Thoracic aorta (tissue), 2 donors: ENCODE measurements at regions not wholly inside any gene's neighbourhood (a gene's known extent, or its start where the extent isn't known, plus 50 kb on each side); places are given as distances from the start of the nearest gene placed in this dataset.

Source experiments
- ATAC-seq: fragments of 150-250 bp; one replicate; pipeline ENCODE4 v1.8.0; 2017; ENCODE audit warnings: low read depth; ENCODE audit not compliant: insufficient number of reproducible peaks, low FRiP score
- DNase-seq: peaks from one replicate; pipeline ENCODE4 v3.0.0-alpha.2; 2020; ENCODE audit warnings: low spot score
- H3K27ac ChIP-seq, 2 donors: fragments of 200-600 bp; sonication (generic); 1 replicate in 1 of 2; 2 replicates in 1 of 2; pipeline ENCODE4 v1.5.1; 2016; ENCODE audit warnings: mild to moderate bottlenecking in 2 of 2, moderate library complexity in 2 of 2
- H3K27me3 ChIP-seq: fragments of 200-600 bp; sonication (generic); replicated peaks from 2 replicates; pipeline ENCODE4 v1.6.0; 2016; ENCODE audit warnings: mild to moderate bottlenecking; ENCODE audit not compliant: insufficient read depth
- H3K36me3 ChIP-seq: fragments of 200-600 bp; sonication (generic); one replicate; pipeline ENCODE4 v1.5.1; 2016
- H3K4me1 ChIP-seq, 2 donors: fragments of 200-600 bp; sonication (generic); 1 replicate in 1 of 2; 2 replicates in 1 of 2; pipeline versions ENCODE4 v1.5.1 to v1.6.0; 2016; ENCODE audit warnings: low read depth in 2 of 2, mild to moderate bottlenecking in 1 of 2; ENCODE audit not compliant: control insufficient read depth in 1 of 2
- H3K4me3 ChIP-seq: fragments of 200-600 bp; sonication (generic); 2 replicates; pipeline ENCODE4 v1.5.1; 2016; ENCODE audit warnings: mild to moderate bottlenecking
- H3K9me3 ChIP-seq: fragments of 200-600 bp; sonication (generic); 2 replicates; pipeline ENCODE4 v1.5.1; 2016
- CTCF ChIP-seq: fragments of 200-600 bp; sonication (generic); IDR thresholded peaks from one replicate; pipeline ENCODE4 v1.5.1; 2019; ENCODE audit warnings: antibody characterized with exemption

- no peak overlapping the region for H3K27ac ChIP-seq
- no peaks in the 10 kb centered on the region for H3K27me3 ChIP-seq
- no peaks in the 10 kb centered on the region for H3K36me3 ChIP-seq
- TF ChIP-seq CTCF: no peak
- H3K4me3 ChIP-seq: no peak overlapping the region
- no peak for DNase-seq
- ATAC-seq: no peak
- no peaks in the 10 kb centered on the region for H3K4me1 ChIP-seq
- H3K9me3 ChIP-seq: no peaks in the 10 kb centered on the region
Measured at GRCh38 chr9:31820426-31820825, 564.0 kb upstream of the ACO1 start.

GRCh38 chr9:31821583-31821982 lies 562.9 kb upstream of the ACO1 start:
- Histone ChIP-seq H3K36me3 (no peaks in the 10 kb centered on the region), H3K9me3 (no peaks in the 10 kb centered on the region), H3K4me1 (no peaks in the 10 kb centered on the region), H3K4me3 (no peak overlapping the region), H3K27me3 (no peaks in the 10 kb centered on the region), H3K27ac (no peak overlapping the region)
- ATAC-seq: no peak
- no peak for TF ChIP-seq CTCF
- no peak for DNase-seq

GRCh38 chr9:31823365-31823764 lies 561.1 kb upstream of the ACO1 start:
- no peak for ATAC-seq
- H3K4me1 ChIP-seq: no peaks in the 10 kb centered on the region
- H3K27ac ChIP-seq: no peak overlapping the region
- H3K4me3 ChIP-seq: no peak overlapping the region
- no peaks in the 10 kb centered on the region for H3K9me3 ChIP-seq
- no peaks in the 10 kb centered on the region for H3K27me3 ChIP-seq
- no peak for TF ChIP-seq CTCF
- no peaks in the 10 kb centered on the region for H3K36me3 ChIP-seq
- DNase-seq: no peak

GRCh38 chr9:31824860-31825259 lies 559.6 kb upstream of the ACO1 start:
- Histone ChIP-seq H3K9me3 (no peaks in the 10 kb centered on the region), H3K27ac (no peak overlapping the region), H3K4me3 (no peak overlapping the region), H3K4me1 (no peaks in the 10 kb centered on the region), H3K27me3 (no peaks in the 10 kb centered on the region), H3K36me3 (no peaks in the 10 kb centered on the region)
- TF ChIP-seq CTCF: no peak
- ATAC-seq (no peak), DNase-seq (no peak)

GRCh38 chr9:31837211-31837610 lies 547.2 kb upstream of the ACO1 start:
- no peaks in the 10 kb centered on the region for H3K4me1 ChIP-seq
- H3K9me3 ChIP-seq: no peaks in the 10 kb centered on the region
- H3K36me3 ChIP-seq: no peaks in the 10 kb centered on the region
- no peaks in the 10 kb centered on the region for H3K27me3 ChIP-seq
- H3K27ac ChIP-seq: no peak overlapping the region
- H3K4me3 ChIP-seq: no peak overlapping the region
- DNase-seq: no peak
- ATAC-seq: no peak
- no peak for TF ChIP-seq CTCF
